Neural progenitor cell (in vitro differentiated cells): ENCODE measurements at regions not wholly inside any gene's neighbourhood (a gene's known extent, or its start where the extent isn't known, plus 50 kb on each side); places are given as distances from the start of the nearest gene placed in this dataset.

Source experiments
- DNase-seq: peaks from one replicate; pipeline ENCODE4 v3.0.0-alpha.2; 2016; ENCODE audit warnings: low spot score
- H2AFZ ChIP-seq: fragments of 200-600 bp; sonication (generic); replicated peaks from 2 replicates; pipeline ENCODE4 v1.6.1; 2016; ENCODE audit warnings: antibody characterized with exemption
- H3F3A ChIP-seq: fragments of 200-600 bp; sonication (generic); 2 replicates; pipeline ENCODE4 v1.6.1; 2016; ENCODE audit warnings: antibody characterized with exemption, low read depth
- H3K27ac ChIP-seq: fragments of 200-600 bp; sonication (generic); 2 replicates; pipeline ENCODE4 v1.5.1; 2016; ENCODE audit warnings: mild to moderate bottlenecking
- H3K27me3 ChIP-seq: fragments of 200-600 bp; sonication (generic); 2 replicates; pipeline ENCODE4 v1.6.1; 2016; ENCODE audit warnings: mild to moderate bottlenecking, moderate library complexity
- H3K36me3 ChIP-seq: fragments of 200-600 bp; sonication (generic); 2 replicates; pipeline ENCODE4 v1.5.1; 2016
- H3K4me1 ChIP-seq: fragments of 200-600 bp; sonication (generic); 2 replicates; pipeline ENCODE4 v1.6.1; 2016; ENCODE audit warnings: mixed run types
- H3K4me2 ChIP-seq: fragments of 200-600 bp; sonication (generic); 2 replicates; pipeline ENCODE4 v1.6.1; 2016
- H3K4me3 ChIP-seq: fragments of 200-600 bp; sonication (generic); 2 replicates; pipeline ENCODE4 v1.5.1; 2016
- H3K79me2 ChIP-seq: fragments of 200-600 bp; sonication (generic); 2 replicates; pipeline ENCODE4 v1.6.1; 2016; ENCODE audit warnings: low read depth
- H3K9ac ChIP-seq: fragments of 200-600 bp; sonication (generic); 2 replicates; pipeline ENCODE4 v1.6.1; 2016
- H3K9me3 ChIP-seq: fragments of 200-600 bp; sonication (generic); 2 replicates; pipeline ENCODE4 v1.5.1; 2016; ENCODE audit warnings: low read depth
- H4K20me1 ChIP-seq: fragments of 200-600 bp; sonication (generic); 2 replicates; pipeline ENCODE4 v1.6.1; 2016; ENCODE audit warnings: low read depth
- H3K27ac Mint-ChIP-seq: 3 replicates; pipeline ENCODE4 v1.8.0; 2021; ENCODE audit warnings: mixed read lengths
- H3K27me3 Mint-ChIP-seq: 2 replicates; pipeline ENCODE4 v1.8.0; 2022; ENCODE audit warnings: low read depth, mild to moderate bottlenecking, inconsistent platforms, moderate library complexity, mixed read lengths; ENCODE audit not compliant: insufficient read depth
- H3K36me3 Mint-ChIP-seq: 3 replicates; pipeline ENCODE4 v1.8.0; 2021; ENCODE audit warnings: mixed read lengths
- H3K4me1 Mint-ChIP-seq: 3 replicates; pipeline ENCODE4 v1.8.0; 2021; ENCODE audit warnings: mixed read lengths
- H3K4me3 Mint-ChIP-seq: 3 replicates; pipeline ENCODE4 v1.8.0; 2021; ENCODE audit warnings: mild to moderate bottlenecking, moderate library complexity, mixed read lengths
- H3K9me3 Mint-ChIP-seq: 3 replicates; pipeline ENCODE4 v1.8.0; 2020; ENCODE audit warnings: mixed read lengths
- EZH2 ChIP-seq: fragments of 200-600 bp; sonication (generic); IDR thresholded peaks from 2 replicates; pipeline ENCODE4 v1.6.1; 2017; ENCODE audit warnings: antibody characterized with exemption, mild to moderate bottlenecking, moderate library complexity
- EZH2phosphoT487 ChIP-seq: fragments of 200-600 bp; sonication (generic); IDR thresholded peaks from 2 replicates; pipeline ENCODE4 v1.6.1; 2017; ENCODE audit warnings: antibody characterized with exemption
- TF ChIP-seq, protein P1 (sequence below): fragments of 200-600 bp; sonication (generic); IDR thresholded peaks from 2 replicates; pipeline ENCODE4 v1.5.1; 2017; ENCODE audit warnings: antibody characterized with exemption, mild to moderate bottlenecking

DNA sequence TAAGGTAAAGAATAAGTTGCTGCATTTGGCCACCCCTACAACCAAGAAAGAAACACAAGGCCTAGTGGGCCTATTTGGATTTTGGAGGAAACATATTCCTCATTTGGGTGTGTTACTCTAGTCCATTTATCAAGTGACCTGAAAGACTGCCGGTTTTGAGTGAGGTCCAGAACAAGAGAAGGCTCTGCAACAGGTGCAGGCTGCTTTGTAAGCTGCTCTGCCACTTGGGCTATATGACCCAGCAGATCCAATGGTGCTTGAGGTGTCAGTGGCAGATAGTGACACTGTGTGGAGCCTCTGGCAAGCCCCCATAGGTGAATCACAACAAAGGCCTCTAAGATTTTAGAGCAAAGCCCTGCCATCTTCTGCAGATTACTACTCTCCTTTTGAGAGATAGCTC lies 491.3 kb downstream of the TAFA4 start:
- Histone ChIP-seq H3K27me3 (no peaks in the 10 kb centered on the region), H3K36me3 (no peaks in the 10 kb centered on the region), H3F3A (no peaks in the 10 kb centered on the region), H3K9me3 (no peaks in the 10 kb centered on the region), H2AFZ (no peak overlapping the region), H3K9ac (no peak overlapping the region), H3K4me1 (no peaks in the 10 kb centered on the region), H3K79me2 (no peaks in the 10 kb centered on the region), H3K4me2 (no peak overlapping the region), H3K27ac (no peak overlapping the region), H4K20me1 (no peaks in the 10 kb centered on the region), H3K4me3 (no peak overlapping the region)
- TF ChIP-seq, protein P1, sequence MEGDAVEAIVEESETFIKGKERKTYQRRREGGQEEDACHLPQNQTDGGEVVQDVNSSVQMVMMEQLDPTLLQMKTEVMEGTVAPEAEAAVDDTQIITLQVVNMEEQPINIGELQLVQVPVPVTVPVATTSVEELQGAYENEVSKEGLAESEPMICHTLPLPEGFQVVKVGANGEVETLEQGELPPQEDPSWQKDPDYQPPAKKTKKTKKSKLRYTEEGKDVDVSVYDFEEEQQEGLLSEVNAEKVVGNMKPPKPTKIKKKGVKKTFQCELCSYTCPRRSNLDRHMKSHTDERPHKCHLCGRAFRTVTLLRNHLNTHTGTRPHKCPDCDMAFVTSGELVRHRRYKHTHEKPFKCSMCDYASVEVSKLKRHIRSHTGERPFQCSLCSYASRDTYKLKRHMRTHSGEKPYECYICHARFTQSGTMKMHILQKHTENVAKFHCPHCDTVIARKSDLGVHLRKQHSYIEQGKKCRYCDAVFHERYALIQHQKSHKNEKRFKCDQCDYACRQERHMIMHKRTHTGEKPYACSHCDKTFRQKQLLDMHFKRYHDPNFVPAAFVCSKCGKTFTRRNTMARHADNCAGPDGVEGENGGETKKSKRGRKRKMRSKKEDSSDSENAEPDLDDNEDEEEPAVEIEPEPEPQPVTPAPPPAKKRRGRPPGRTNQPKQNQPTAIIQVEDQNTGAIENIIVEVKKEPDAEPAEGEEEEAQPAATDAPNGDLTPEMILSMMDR = no peak
- TF ChIP-seq EZH2 = no peak
- TF ChIP-seq EZH2phosphoT487 = no peak
- H3K9me3 Mint-ChIP-seq = peaks cover 2% of the 10 kb centered on the region
- no peaks in the 10 kb centered on the region for H3K4me1 Mint-ChIP-seq
- H3K36me3 Mint-ChIP-seq = no peaks in the 10 kb centered on the region
- no peak overlapping the region for H3K27ac Mint-ChIP-seq
- no peaks in the 10 kb centered on the region for H3K27me3 Mint-ChIP-seq
- no peak overlapping the region for H3K4me3 Mint-ChIP-seq
- no peak for DNase-seq

DNA sequence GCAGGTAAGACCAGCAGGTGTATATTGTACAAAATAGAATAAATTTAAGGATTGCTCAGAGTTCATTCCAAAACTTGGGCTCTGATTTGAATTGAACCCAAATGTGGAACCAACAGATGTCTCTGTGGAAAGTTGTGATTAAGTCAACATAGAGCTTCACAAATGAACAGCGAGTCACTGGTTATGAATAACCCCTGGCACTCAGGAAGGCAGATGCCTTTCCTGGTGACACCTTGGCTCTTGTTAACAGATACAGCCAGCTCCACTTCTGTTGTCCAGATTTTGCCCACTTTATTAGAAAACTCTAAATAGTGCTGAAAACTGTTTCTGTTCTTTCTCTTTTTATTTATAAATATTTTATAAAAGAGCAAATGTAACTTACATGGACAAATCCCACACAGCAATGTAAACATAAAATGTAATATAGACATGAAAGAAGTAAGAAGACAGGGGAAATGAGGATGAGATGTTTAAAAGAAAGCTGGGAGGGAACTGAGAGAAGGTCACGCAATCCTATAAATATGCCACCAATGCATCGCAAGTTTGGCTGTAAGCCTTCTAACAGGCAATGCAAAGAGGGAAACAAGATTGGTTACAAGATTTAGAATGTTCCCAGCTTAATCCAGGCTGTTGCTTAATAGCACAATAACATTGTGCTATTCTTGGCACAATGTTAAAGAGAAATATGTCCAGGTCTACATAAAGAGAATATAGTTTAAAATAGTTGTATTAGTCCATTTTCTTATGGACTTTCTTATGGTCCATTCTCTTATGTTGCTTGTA lies 495.5 kb downstream of the TAFA4 start:
- H3K27me3 ChIP-seq = no peaks in the 10 kb centered on the region
- H4K20me1 ChIP-seq = no peaks in the 10 kb centered on the region
- no peaks in the 10 kb centered on the region for H3F3A ChIP-seq
- Mint-ChIP-seq H3K4me3 (no peak overlapping the region), H3K36me3 (no peaks in the 10 kb centered on the region), H3K4me1 (no peaks in the 10 kb centered on the region), H3K9me3 (peaks cover 2% of the 10 kb centered on the region), H3K27me3 (no peaks in the 10 kb centered on the region), H3K27ac (no peak overlapping the region)
- no peak overlapping the region for H3K4me2 ChIP-seq
- no peaks in the 10 kb centered on the region for H3K4me1 ChIP-seq
- H3K36me3 ChIP-seq = no peaks in the 10 kb centered on the region
- H3K4me3 ChIP-seq = no peak overlapping the region
- no peak for DNase-seq
- H3K79me2 ChIP-seq = no peaks in the 10 kb centered on the region
- H3K27ac ChIP-seq = no peak overlapping the region
- TF ChIP-seq EZH2phosphoT487 (no peak), EZH2 (no peak)
- TF ChIP-seq, protein P1 = no peak
- H2AFZ ChIP-seq = no peak overlapping the region
- no peaks in the 10 kb centered on the region for H3K9me3 ChIP-seq
- no peak overlapping the region for H3K9ac ChIP-seq

DNA sequence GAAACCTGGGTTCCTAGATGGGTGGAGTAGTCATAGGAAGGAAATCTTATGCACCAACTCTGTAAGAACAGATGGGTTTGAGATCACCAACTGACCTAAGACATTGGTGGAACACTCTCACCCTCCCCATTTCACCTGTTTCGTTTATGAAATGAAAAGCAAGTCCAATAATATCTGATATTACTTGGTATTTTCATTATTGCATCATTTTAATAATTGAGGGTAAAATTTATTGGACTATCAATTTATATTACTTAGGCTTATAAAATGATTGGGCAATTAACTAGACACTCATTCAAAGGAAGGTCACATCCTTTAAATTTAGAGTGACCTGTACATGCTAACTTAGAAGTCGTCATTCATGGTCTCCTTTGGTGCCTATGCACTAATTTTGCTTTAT lies 503.9 kb downstream of the TAFA4 start:
- Mint-ChIP-seq H3K9me3 (no peaks in the 10 kb centered on the region), H3K4me3 (no peak overlapping the region)
- no peak overlapping the region for H3K27ac ChIP-seq

More for the DNA sequence above, 503.9 kb downstream of the TAFA4 start:
- Mint-ChIP-seq H3K4me1 (no peaks in the 10 kb centered on the region), H3K36me3 (no peaks in the 10 kb centered on the region), H3K27ac (no peak overlapping the region), H3K27me3 (no peaks in the 10 kb centered on the region)
- Histone ChIP-seq H3K9ac (no peak overlapping the region), H3K79me2 (no peaks in the 10 kb centered on the region), H2AFZ (no peak overlapping the region), H3K4me2 (no peak overlapping the region), H4K20me1 (no peaks in the 10 kb centered on the region), H3F3A (no peaks in the 10 kb centered on the region), H3K36me3 (no peaks in the 10 kb centered on the region), H3K9me3 (no peaks in the 10 kb centered on the region), H3K27me3 (no peaks in the 10 kb centered on the region), H3K4me1 (no peaks in the 10 kb centered on the region), H3K4me3 (no peak overlapping the region)
- no peak for TF ChIP-seq EZH2phosphoT487
- no peak for TF ChIP-seq EZH2
- TF ChIP-seq, protein P1 = no peak
- no peak for DNase-seq
